ENCODE measurements at regions not wholly inside any gene's neighbourhood (a gene's known extent, or its start where the extent isn't known, plus 50 kb on each side); places are given as distances from the start of the nearest gene placed in this dataset.

GRCh38 chrX:47776292-47777006 lies 60.3 kb upstream of the ZNF81 start:
- no peak for TF ChIP-seq CTCF (conservative IDR thresholded peaks at IDR 0.05 in 1 of 2, IDR thresholded peaks at IDR 0.05 in 1 of 2; ENCODE audit: low read depth in 1 of 2, low read length in 2 of 2)
- TF ChIP-seq EZH2 (IDR thresholded peaks at IDR 0.05; ENCODE audit: low read length, missing control alignments), result no peak
